Suprapubic skin (tissue), 4 donors: ENCODE measurements at regions not wholly inside any gene's neighbourhood (a gene's known extent, or its start where the extent isn't known, plus 50 kb on each side); places are given as distances from the start of the nearest gene placed in this dataset.

Source experiments
- DNase-seq, 2 donors: peaks; one replicate each; pipeline ENCODE4 v3.0.0-alpha.2; 2019; ENCODE audit warnings: low spot score in 2 of 2
- H3K27ac ChIP-seq: fragments of 200-600 bp; sonication (generic); one replicate; pipeline ENCODE4 v1.5.1; 2019
- H3K27me3 ChIP-seq: fragments of 200-600 bp; sonication (generic); one replicate; pipeline ENCODE4 v1.5.1; 2019
- H3K36me3 ChIP-seq: fragments of 200-600 bp; sonication (generic); one replicate; pipeline ENCODE4 v1.5.1; 2019
- H3K4me1 ChIP-seq: fragments of 200-600 bp; sonication (generic); one replicate; pipeline ENCODE4 v1.5.1; 2019
- H3K4me3 ChIP-seq: fragments of 200-600 bp; sonication (generic); one replicate; pipeline ENCODE4 v1.5.1; 2019; ENCODE audit warnings: mild to moderate bottlenecking
- H3K9me3 ChIP-seq: fragments of 200-600 bp; sonication (generic); one replicate; pipeline ENCODE4 v1.5.1; 2019
- EP300 ChIP-seq: sonication (generic); formaldehyde crosslinking; IDR thresholded peaks from one replicate; pipeline ENCODE4 v1.6.1; 2017; ENCODE audit warnings: antibody characterized with exemption
- POLR2A ChIP-seq, 2 donors: fragments of 450-650 bp; IDR thresholded peaks; one replicate each; pipeline ENCODE4 v1.6.1; 2017; ENCODE audit warnings: antibody characterized with exemption in 2 of 2, mild to moderate bottlenecking in 2 of 2, moderate library complexity in 2 of 2
- POLR2AphosphoS5 ChIP-seq, 3 donors: sonication (generic); formaldehyde crosslinking; IDR thresholded peaks; one replicate each; pipeline ENCODE4 v1.6.1; 2017; ENCODE audit warnings: antibody characterized with exemption in 3 of 3
- WGBS: methylation state at CpG from one replicate; pipeline ENCODE4 v1.1.5; 2018; 5-methylcytosine and 5-hydroxymethylcytosine counted together
- TF ChIP-seq, protein P1 (sequence below), 2 donors: fragments of 200-600 bp in 1 of 2; fragments of 450-650 bp in 1 of 2; sonication (generic) in 1 of 2; IDR thresholded peaks; one replicate each; pipeline ENCODE4 v1.5.1; 2016 to 2019; ENCODE audit warnings: antibody characterized with exemption in 2 of 2, mild to moderate bottlenecking in 1 of 2, moderate library complexity in 1 of 2

DNA sequence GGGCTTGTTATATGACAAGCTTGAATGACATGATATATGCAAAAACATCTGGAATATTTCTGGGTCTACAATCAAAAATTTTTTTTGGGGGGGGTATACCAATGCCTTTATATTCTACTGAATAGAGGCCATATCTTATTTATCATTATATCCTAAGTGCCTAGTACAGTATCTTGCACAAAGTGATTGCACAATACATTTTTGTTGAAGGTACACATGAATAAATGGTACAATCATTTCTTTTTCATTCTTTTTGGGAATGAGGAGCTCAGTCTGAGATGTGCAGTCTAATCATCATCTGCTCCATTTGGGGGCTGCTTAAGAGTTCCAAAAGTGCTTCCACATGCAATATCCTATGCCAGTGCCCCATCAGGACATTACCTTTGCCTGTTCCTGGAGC is 214.6 kb downstream of the KIF20B start:
- H3K9me3 ChIP-seq: no peaks in the 10 kb centered on the region
- TF ChIP-seq POLR2AphosphoS5 (IDR thresholded peaks at IDR 0.05): no peak
- TF ChIP-seq POLR2A (IDR thresholded peaks at IDR 0.05): no peak
- TF ChIP-seq EP300: no peak
- TF ChIP-seq, protein P1, sequence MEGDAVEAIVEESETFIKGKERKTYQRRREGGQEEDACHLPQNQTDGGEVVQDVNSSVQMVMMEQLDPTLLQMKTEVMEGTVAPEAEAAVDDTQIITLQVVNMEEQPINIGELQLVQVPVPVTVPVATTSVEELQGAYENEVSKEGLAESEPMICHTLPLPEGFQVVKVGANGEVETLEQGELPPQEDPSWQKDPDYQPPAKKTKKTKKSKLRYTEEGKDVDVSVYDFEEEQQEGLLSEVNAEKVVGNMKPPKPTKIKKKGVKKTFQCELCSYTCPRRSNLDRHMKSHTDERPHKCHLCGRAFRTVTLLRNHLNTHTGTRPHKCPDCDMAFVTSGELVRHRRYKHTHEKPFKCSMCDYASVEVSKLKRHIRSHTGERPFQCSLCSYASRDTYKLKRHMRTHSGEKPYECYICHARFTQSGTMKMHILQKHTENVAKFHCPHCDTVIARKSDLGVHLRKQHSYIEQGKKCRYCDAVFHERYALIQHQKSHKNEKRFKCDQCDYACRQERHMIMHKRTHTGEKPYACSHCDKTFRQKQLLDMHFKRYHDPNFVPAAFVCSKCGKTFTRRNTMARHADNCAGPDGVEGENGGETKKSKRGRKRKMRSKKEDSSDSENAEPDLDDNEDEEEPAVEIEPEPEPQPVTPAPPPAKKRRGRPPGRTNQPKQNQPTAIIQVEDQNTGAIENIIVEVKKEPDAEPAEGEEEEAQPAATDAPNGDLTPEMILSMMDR (IDR thresholded peaks at IDR 0.05): no peak
- no peaks in the 10 kb centered on the region for H3K36me3 ChIP-seq
- no peaks in the 10 kb centered on the region for H3K27me3 ChIP-seq
- H3K27ac ChIP-seq: no peak overlapping the region
- H3K4me3 ChIP-seq: no peak overlapping the region
- DNase-seq: no peak
- H3K4me1 ChIP-seq: no peaks in the 10 kb centered on the region

DNA sequence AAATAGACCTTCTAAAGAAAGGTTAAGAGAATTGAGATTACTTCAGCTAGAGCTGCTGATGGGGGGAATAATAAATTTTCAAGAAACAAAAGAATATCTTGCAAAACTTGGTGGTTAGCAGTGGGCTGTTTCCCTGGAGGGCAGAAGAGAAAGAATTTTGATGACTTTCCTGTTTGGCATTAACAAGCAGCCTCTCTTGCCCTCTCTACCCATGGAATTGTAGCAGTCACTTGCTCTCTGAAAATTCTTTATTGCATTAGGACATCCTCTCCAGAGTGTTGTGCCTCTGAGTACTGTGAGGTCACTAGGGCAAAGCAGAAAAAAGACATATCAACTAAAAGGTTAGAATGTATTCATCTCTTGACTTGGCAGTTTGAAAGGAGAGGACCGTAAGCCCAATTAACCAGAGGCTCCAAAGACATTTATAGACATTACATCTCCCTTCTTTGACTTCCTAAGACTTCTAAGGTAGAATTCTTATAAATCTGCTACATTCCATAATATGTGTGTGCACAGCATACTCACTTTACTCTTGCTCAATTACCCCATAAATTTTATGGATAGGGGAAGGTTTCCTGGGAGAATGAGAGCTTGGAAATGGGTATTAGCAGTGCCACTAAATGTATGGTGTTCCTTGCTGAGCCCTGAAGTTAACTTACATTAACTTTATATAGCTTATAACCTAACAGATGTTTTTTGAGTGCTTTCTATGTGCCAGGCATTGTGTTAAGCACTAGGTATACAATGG is 215.3 kb downstream of the KIF20B start:
- no peak overlapping the region for H3K27ac ChIP-seq
- WGBS: 71% methylated on average over 1 of the region's 1 CpG
- no peaks in the 10 kb centered on the region for H3K4me1 ChIP-seq
- H3K36me3 ChIP-seq: no peaks in the 10 kb centered on the region
- no peaks in the 10 kb centered on the region for H3K27me3 ChIP-seq
- TF ChIP-seq EP300: no peak
- TF ChIP-seq, protein P1 (IDR thresholded peaks at IDR 0.05): no peak
- no peak for TF ChIP-seq POLR2AphosphoS5 (IDR thresholded peaks at IDR 0.05)
- no peak for TF ChIP-seq POLR2A (IDR thresholded peaks at IDR 0.05)
- H3K4me3 ChIP-seq: no peak overlapping the region
- no peaks in the 10 kb centered on the region for H3K9me3 ChIP-seq
- DNase-seq: no peak

DNA sequence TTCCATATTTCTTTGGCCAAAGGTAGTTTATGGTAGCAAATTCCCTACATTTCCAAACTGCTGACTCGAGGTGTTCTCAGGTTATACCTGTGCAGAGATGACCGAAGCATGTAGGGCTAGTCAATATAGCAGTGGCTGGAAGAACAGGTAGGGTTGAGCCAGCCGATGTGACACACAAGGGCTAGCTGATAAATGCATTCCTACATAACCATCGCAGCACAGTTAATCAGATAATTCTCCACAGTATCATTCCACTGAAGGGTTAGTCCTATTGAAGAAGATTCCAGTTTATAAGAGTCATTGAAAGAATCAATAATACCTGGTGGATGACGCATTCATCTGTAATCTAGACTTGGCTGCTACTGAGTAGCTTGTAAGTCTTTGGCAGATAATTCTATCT is 220.0 kb downstream of the KIF20B start:
- no peaks in the 10 kb centered on the region for H3K4me1 ChIP-seq
- H3K9me3 ChIP-seq: no peaks in the 10 kb centered on the region
- 70% methylated on average over 5 of the region's 5 CpGs for WGBS
- H3K36me3 ChIP-seq: no peaks in the 10 kb centered on the region
- TF ChIP-seq EP300 (no peak), POLR2A (IDR thresholded peaks at IDR 0.05) (no peak), POLR2AphosphoS5 (IDR thresholded peaks at IDR 0.05) (no peak)
- TF ChIP-seq, protein P1 (IDR thresholded peaks at IDR 0.05): no peak
- DNase-seq: no peak
- H3K27ac ChIP-seq: no peak overlapping the region
- H3K4me3 ChIP-seq: no peak overlapping the region
- H3K27me3 ChIP-seq: no peaks in the 10 kb centered on the region

DNA sequence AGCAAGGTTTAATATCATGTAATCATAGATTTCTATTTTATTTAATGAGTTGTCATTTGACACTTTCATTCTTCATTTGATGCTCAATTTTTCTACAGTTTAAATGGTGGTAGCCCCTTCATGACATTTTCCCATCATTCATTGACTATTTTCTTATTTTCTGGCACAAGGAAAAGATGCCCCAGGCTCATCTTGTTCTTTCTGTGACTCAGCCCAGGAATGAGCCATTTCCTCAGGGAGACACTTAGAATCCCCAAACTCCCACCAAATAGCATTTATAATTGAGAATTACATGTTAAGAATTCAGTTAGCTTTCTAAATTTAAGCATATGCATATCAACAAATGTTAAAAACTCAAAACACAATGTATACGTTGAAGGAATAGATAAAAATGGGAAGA is 222.3 kb downstream of the KIF20B start:
- Histone ChIP-seq H3K4me3 (no peak overlapping the region), H3K27ac (no peak overlapping the region), H3K4me1 (no peaks in the 10 kb centered on the region), H3K9me3 (no peaks in the 10 kb centered on the region), H3K27me3 (no peaks in the 10 kb centered on the region), H3K36me3 (no peaks in the 10 kb centered on the region)
- no peak for TF ChIP-seq POLR2A (IDR thresholded peaks at IDR 0.05)
- TF ChIP-seq EP300: no peak
- TF ChIP-seq POLR2AphosphoS5 (IDR thresholded peaks at IDR 0.05): no peak
- TF ChIP-seq, protein P1 (IDR thresholded peaks at IDR 0.05): no peak
- no peak for DNase-seq
- WGBS: 78% methylated on average over 1 of the region's 1 CpG

DNA sequence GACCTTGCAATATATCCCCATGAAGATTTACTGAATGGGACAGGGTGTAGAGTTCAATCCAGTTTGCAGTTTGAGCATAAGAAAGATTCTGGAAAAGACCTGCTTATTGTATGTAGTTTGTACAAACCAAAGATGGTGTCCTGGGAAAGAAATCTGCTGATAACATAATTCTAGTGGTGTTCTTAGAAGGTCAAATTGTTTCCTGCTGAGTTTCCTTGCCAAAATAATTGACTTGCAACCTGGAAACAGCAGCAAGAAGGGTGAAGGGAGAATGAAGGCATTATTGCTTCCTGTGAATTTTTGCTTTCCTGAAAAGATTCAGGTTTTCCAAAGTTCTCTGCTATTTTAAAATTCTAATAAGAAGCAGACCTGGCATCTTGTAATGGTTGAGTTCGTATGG is 222.9 kb downstream of the KIF20B start:
- Histone ChIP-seq H3K4me1 (no peaks in the 10 kb centered on the region), H3K27me3 (no peaks in the 10 kb centered on the region), H3K27ac (no peak overlapping the region), H3K9me3 (no peaks in the 10 kb centered on the region), H3K4me3 (no peak overlapping the region), H3K36me3 (no peaks in the 10 kb centered on the region)
- 55% methylated on average over 1 of the region's 1 CpG for WGBS
- TF ChIP-seq EP300 (no peak), POLR2A (IDR thresholded peaks at IDR 0.05) (no peak), POLR2AphosphoS5 (IDR thresholded peaks at IDR 0.05) (no peak)
- TF ChIP-seq, protein P1 (IDR thresholded peaks at IDR 0.05): no peak
- DNase-seq: no peak
